Pulmonary artery endothelial cell (primary cell): ENCODE measurements at regions not wholly inside any gene's neighbourhood (a gene's known extent, or its start where the extent isn't known, plus 50 kb on each side); places are given as distances from the start of the nearest gene placed in this dataset.

ENCODE experiments used
- DNase-seq: peaks from one replicate; pipeline ENCODE4 v3.0.0-alpha.2; 2011; ENCODE audit warnings: low read depth, low spot score

DNA sequence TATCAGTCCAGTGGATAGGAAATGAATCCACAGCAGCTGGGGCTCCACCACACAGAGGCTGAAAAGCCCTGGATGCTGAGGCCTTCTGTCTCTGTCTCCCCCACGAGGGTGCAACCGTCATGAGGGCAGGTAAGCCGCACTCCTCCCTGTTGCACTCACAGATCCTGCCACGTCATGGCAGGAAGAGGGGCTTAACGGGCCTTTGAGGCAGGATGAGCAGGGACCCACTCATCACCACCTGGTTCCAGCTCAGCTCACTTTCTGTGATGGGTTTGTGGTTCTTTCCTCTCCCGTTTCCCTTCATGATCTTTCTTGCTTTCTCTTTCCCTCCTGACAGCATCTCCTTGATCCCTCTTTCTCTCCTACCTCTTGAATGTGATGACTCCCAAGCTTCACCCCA lies 575.2 kb downstream of the CCDC171 start:
- DNase-seq: no peak

DNA sequence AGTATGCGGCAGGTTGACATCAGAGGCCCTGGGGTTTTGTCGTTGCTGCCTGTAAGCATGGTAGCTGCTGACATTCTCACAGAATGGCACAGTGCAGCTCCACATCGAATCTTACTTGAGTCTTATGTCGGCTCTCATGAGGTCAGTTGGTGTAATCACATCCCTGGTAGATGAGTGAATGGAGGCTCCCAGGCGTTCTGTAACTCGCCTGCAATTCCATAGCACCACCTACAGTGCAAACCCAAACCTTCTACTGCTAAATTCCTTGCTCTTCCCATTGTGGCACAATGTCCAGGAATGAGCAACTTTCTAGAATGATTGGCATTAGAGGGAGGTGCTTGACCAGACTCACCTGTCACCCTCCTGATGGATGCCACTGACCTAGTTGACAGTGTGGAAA lies 578.4 kb downstream of the CCDC171 start:
- no peak for DNase-seq

DNA sequence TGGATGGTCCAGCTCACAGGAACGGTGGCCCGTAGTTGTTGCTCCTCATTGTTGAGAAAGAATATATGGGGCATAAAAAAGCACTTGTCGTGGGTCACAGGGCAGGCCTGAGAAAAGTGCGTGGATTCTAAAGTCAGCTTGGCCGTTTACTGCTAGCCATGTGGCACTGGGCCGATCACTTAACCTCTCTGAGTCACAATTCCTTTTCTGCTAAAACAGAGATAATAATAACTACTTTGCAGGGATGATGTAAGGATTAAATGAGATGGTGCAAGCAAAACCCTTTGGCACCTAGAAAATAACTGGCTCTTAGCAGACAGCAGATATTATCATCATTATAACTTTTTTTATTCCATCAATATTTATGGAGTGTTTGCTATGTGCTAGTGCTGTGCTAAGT lies 579.7 kb downstream of the CCDC171 start:
- no peak for DNase-seq

DNA sequence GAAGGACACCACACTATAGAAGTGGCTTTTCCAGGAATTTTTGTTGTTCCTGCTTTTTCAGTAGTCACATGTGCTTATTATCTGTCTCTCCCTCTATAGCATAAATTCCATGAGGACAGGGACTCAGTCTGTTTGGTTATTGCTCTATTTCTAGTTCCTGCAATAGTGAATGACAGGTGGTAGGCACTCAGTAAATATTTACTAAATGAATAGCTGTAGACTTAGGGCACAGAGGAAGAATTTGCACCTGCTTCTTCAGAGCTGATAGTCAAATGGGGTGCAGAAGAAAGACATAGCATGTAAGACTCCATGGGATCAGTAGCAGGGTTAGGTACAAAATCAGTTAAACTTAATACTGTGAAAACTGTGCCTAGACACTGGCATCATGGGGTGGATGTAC lies 580.2 kb downstream of the CCDC171 start:
- no peak for DNase-seq

DNA sequence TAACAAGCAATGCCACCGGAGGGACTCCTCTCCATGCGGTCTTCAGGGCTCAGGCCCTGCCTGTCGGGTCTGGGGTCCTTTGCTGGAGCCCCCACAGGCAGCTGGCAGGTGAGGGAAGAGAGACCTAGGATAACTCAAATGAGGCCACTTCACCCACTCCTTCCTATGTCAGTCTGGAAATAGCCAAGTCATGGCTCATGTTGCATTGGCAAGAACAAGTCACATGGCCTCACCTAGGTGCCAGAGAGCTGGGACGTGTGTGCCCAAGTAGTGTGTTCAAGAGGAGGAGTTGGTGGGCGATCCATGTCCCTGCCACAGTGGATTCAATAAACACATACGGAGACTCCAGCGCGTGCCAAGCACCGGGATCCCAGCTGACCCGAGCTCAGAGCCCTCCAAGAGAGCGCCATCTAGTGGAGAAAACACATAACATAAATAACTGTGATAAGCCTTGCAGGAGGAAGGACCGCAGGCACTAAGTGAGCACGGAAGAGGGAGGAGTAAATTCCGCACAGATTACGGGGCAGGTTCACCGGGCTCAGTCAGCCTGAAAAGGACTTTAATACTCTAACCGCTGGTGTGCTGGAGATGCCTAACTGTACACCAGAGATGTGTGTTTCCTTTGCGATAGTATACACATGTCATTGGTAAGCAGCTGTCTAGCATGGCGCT lies 580.8 kb downstream of the CCDC171 start:
- peak; percentile 10 for DNase-seq

DNA sequence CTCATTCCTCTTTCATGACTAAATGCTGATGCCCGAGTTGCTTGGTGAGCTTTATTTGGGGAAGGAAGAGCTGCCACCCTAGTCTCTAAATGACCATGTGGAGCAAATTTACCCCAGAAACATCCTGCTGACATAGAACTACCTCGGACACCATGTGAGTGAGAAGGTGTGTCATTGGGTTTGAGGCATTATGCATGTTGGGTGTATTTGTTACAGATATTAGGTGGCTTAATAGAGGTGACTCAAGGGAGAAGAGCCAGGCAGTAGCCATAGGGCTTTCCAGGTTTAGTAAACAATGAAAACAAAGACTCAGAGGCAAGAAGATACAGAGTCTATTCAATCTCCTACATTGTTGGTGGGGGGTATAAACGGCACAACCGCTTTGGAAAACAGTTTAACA lies 581.5 kb downstream of the CCDC171 start:
- no peak for DNase-seq

DNA sequence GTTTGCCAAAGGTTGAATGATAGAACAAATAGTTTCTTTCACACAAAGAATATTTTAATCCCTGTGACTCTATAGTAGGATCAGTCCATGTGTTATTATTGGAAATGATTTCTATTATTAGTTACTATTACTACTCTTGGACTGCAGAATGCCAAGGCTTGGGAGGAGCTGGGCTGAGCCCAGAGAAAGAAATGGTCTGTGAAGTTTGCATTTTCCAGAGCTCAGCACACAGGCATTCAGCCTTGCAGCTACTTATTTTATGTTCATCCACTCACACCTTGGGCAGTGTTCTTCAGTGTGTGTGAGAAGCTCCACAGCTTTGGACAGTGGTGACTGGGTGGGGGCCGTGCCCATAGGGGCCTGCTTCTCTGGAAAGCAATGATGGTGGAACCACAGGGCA lies 583.1 kb downstream of the CCDC171 start:
- DNase-seq: no peak

DNA sequence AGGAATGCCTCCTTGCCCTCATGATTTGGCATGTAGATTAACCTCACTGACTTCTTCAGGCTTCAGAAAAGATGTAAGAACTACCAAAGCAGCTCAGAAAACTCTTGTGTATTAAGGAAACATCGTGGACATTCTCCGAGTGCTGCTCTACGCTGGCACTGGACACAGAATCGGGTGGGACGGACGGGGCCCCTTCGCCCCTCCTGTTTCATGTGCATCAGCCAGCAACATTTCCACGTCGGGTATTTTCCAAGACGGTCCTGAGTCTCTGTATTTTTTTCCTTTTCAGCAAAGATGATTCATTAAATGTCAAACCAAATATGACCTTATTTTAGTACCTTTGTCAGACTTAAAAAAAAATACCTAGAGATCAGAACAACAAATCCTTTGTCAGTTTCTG lies 583.6 kb downstream of the CCDC171 start:
- DNase-seq: no peak

DNA sequence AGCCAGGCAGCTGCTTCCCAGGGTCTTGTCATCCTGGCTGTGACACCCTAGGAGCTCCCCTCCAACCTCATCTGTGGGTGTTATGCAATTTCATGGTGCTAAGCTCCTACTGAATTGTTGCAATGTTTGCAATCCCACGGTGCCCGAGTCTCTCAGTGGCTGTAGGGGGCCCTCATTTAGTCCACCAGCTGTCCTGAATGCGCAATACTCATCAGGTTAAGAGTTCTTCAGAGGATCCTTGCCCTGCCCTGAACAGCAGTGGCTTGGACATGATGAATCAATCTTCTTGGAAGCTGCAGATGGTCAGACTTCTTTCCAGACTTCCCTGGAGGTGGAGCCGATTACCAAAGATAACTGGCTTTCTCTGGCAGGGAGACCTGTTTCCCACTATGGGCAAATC lies 584.1 kb downstream of the CCDC171 start:
- no peak for DNase-seq

DNA sequence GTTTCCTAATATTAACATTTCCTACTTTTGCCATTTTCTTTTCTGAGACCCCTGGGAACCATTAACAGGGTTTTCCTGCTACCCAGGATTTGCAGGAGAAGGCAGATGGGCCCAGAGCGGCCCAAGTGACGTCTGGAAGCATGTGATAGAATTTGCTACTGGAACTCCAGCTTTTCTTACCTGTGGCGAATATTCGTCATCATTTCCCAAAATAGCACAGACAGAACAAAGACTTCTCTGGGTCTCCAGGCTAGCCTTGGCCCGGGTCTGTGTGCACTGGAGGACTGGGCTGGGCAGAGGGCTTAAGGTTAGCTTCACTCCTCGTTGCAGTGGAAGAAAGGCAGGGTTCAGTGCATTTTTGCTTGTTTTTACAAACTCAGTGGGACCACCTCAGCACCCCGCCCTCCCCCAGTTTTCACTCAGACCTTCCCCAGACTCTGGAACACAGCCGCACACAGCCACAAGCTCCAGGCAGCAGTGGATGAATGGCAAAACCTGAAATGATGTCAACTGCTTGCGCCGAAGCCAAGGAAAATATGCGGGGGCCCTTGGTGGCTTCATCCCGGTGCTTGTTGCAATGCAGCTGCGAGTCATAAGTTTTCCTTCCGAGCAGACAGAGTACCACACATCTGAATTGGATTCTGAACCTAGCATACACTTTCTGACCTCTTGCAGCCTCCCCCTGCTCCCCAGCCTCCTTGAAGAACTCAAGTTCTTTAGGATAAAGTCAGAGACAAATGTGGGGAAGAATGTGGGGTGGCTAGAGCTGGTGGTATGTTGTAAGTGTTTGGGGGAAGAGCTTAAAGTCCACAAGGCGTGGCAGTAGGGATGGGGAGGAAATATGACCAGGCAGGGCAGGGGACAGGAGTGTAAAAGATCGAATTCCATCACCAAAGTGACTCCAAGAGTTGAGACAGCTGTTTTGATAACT lies 586.0 kb downstream of the CCDC171 start:
- no peak for DNase-seq

DNA sequence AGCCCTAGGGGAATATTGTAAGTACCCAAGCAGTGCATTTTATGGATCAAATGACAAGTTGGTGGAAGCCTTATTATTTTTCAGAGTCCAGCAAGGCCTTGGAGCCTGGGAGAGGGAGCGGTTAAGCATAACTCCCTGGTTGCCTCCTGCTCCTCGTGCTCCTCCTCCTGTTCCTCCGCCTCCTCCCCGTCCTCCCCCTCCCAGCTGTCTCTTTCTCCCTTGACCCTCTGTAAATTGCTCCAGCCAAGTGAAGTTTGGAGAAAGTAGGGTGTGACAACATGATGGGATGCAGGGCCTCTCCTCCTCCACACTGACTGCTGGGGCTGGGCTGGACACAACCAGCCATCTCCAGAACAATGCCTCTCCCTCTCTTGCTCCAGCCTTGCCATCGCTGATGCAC lies 586.9 kb downstream of the CCDC171 start:
- no peak for DNase-seq

DNA sequence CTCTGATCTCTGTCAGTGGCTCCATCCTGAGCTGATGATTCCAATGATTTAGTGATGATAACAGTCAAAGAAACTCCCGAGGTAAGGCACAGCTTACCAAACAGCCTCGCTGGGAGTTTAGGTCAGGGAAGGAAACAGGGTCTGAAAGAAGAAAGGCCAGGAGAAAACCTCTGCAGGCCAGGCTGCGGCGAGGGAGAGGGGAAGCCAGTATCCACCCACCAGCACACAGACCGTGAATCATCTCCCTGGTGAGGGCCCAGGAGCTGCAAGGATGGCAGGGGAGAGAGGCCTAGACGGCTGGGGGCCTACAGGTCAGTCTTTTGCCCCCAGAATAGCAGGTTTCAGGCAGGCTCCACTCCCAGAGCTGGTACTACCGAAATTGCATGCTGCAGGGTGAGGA lies 590.5 kb downstream of the CCDC171 start:
- no peak for DNase-seq

DNA sequence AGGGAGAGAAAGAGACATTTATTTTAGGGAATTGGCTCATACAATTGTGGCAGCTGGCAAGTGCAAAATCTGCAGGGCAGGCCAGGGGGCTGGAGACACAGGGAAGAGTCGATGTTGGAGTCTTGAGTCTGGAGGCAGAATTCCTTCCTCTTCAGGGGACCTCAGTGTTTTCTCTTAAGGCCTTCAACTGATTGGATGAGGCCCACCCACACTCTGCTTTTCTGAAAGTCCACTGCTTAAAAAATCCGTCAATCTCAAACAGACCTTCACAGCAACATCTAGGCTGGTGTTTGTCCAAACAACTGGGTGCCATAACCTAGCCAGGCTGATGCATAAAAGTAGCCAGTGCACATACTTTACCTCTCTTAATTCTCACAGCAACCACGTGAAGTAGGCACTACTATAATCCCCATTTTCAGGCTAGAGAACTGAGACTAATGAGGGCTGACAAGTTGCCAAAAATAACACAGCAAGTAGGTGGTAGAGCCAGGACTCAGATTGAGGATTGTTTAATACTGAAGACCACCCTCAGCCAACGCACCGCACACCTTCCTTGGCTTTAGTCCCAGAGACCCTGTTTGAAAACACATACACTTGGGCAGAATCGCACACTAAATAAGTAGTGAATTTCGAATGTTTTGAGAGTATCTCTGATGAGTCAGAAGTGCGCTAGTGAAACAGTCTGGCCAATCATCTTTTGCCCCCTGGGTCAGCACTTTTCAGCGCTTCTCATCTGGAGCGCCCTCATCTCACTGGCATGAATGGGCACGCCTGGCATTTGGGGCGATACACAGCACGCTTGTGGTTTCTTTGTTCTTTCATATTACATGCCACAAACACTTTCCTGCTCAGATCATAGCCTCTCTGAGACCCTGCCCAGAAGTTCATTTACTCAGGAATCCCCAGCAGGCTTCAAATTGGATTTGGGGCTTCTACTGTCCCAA lies 591.4 kb downstream of the CCDC171 start:
- DNase-seq: no peak

DNA sequence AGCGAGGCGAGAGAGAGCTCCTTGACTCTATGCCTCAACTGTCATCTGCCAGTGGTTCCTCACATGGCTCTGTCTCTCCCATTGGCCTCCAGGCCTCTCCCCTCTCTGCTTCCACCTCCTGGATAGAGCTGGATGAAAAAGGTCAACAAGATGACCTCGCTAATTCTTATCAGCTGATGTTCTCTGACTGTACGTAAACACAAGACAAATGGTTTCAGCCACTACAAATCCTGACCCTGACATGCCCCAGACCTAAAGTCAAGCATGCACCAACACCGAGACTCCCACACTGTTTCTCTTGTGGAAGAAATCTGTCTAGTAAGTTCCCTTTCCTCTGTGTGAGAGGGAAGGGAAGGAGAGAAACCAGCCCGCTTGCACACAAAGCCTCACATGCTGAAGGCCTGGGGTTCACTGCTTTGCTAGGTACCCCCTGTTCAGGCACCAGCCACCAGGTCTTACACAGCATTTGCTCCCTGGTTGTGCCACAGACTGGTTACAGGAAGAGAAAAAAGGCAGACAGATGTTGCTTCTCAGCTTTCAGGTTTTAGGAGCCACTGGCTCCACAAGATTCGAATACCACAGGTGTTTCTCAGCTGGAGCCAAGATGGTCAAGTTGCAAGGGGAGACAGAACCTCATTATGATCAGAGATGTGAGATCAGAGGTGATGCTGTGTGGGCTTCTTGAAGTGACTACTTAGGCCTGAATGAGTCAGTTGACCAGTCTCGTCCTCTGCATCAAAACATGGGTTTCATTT lies 592.5 kb downstream of the CCDC171 start:
- no peak for DNase-seq

DNA sequence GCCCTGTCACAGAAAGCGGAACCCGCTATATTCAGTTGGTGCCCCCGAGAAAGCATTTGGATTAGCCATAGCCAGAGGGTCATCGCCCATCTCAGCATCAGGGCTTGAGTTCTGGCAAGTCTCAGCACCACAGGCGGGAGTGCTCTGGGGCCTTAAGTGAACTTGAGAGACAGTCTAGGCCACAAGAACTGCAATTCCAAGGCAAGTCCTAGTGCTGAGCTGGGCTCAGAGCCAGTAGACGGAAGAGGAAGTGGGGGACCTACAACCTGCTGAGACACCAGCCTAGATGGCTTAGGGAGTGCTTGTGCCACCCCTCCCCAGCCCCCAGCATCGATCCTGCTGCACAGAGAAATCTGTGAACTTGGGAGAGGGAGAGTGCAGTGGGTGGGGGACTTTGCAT lies 594.9 kb downstream of the CCDC171 start:
- DNase-seq: no peak

DNA sequence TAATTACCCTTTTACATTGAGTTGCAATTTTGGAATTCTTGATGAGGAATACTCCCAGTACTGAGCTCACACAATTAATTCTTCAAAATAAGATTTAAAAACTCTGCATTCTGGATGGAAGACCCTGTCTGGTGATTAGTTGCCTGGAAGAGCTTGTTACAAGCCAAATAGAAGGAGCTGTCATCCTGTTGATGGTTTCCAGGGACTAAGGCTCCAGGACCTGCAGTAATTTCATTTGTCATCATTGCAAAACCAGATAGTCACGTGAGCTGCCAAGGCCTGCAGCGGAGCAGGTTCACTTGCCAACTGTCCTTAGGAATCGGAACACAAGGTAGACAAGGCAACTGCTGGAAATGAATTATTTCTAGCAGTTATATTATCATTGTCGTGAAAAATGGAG lies 597.7 kb downstream of the CCDC171 start:
- no peak for DNase-seq

DNA sequence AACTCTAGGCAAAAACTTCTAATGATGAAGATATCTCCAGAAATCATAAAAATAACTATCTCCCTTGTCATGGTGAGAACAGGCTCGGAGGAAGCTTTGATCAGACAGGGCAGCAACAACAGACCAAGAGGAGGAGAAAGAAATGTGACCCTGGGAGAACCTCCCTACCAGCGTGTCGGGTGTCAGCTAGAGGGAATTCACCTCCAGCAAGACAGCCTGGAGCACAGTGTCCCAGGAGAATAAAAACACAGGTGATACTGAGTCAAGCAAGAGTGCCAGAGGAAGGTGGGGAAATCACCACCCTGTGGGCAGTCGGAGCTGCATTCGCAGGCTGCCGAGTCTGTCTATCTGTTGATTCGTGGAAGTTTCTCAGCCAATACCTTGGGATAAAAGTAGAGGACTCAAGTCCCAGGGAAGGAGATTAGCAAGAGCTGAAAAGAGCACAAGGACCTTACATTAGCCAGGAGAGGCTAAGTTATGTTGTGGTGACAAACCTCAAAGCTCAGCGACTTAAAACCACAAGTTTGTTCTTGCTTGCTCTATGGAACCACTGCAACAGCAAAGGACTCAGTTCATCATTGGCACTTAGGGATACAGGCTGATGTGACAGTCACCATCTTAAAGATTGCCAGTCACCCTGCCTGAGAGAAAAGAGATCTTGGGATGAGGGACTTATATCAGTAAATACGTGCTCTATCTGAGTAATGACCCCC lies 598.3 kb downstream of the CCDC171 start:
- no peak for DNase-seq

DNA sequence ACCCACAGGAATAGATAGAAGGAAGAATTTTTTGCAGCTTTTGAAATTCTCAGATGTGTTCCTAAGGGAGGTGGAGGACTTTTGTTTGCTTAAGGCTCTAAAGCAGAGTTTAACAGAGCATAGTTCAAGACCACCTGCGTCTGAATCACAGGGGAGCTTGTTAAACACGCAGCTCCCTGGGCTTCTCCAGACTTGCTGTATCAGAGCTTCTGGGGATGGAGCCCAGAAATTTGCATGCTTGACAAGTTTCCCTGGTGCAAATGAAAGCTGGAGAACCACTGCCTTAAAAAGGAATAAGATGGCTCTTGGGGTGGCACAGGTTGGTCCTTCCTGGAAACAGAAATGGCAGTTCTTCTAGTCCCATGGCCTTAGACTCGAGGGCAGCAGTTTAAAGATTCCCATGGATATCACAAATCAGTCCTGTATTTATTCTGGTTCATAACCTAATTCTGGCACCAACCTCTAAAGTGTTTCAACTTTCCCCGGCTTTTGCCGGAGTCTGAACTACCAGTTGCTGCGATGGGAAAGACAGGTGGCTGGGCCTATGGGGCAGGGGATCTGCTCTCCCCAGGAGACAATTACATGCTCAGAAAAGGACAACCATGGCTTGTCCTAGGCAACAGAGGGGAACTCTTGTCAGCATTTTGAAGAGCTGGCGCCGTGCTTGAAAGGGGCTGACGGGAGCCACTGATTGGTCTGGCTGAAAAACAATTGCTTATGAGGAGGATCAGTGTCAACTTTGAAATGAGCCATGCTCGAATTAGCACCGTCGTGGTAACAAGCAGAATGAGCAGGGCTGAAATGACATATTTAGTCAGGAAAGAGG lies 599.6 kb downstream of the CCDC171 start:
- DNase-seq: no peak

DNA sequence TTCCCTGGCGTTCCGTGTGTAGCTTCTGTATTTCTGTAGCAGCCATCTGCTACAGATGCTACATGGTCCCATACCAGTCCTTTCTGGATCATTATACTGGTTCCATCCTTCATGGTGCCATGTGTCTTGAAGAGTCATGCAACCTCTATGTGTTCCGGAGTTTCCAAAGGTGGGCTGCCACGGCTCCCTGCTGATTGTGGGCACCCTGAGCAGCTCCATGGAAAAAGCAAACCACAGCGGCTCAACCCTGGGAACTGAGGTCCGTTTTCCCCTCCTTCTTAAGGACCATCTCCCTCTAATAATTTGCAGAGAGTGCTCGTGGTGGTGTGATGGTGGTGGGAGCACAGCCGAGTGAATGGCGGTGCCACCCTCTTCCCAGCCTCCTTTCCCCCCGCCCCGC lies 600.4 kb downstream of the CCDC171 start:
- DNase-seq: no peak

DNA sequence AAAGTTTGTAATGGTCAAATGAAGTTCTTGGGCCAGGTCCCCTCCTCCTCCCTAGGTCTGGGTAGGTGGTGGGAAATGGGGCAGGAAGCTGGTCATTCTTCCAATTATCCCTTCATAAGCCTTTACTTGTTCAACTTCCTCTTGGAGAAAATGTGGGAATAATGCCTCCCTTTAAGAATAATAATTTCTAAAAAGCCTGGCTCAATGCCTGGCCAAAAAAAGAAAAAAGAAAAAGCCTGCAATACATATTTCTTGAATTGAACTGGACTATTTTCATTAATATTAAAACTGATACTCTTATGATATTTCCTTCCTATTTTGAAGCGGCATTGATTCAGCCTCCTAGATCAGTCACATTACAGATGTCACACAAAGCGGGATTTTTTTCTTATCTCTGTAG lies 600.9 kb downstream of the CCDC171 start:
- no peak for DNase-seq
